Mesendoderm (in vitro differentiated cells): ENCODE measurements at regions not wholly inside any gene's neighbourhood (a gene's known extent, or its start where the extent isn't known, plus 50 kb on each side); places are given as distances from the start of the nearest gene placed in this dataset.

Source experiments
- DNase-seq: peaks from one replicate; pipeline ENCODE4 v3.0.0; 2013
- H2AK5ac ChIP-seq: 2 replicates; pipeline ENCODE4 v1.6.1; 2013; ENCODE audit warnings: low read length, inconsistent platforms
- H2BK120ac ChIP-seq: 2 replicates; pipeline ENCODE4 v1.6.1; 2013; ENCODE audit warnings: low read depth, mild to moderate bottlenecking, low read length, moderate library complexity, mixed read lengths
- H2BK15ac ChIP-seq: replicated peaks from 2 replicates; pipeline ENCODE4 v1.6.1; 2013; ENCODE audit warnings: low read depth, mild to moderate bottlenecking, moderate library complexity
- H2BK5ac ChIP-seq: 2 replicates; pipeline ENCODE4 v1.6.1; 2013; ENCODE audit warnings: low read length, inconsistent platforms
- H3K18ac ChIP-seq: 2 replicates; pipeline ENCODE4 v1.6.1; 2013; ENCODE audit warnings: mild to moderate bottlenecking, low read length, mixed read lengths
- H3K23ac ChIP-seq: one replicate; pipeline ENCODE4 v1.6.1; 2013; ENCODE audit warnings: low read length
- H3K27ac ChIP-seq: 2 replicates; pipeline ENCODE4 v1.5.1; 2013; ENCODE audit warnings: low read depth, mild to moderate bottlenecking, inconsistent platforms, low read length, moderate library complexity
- H3K27me3 ChIP-seq: 2 replicates; pipeline ENCODE4 v1.6.1; 2013; ENCODE audit warnings: low read length, control low read depth, mild to moderate bottlenecking, inconsistent platforms; ENCODE audit not compliant: insufficient read depth, poor library complexity
- H3K36me3 ChIP-seq: 2 replicates; pipeline ENCODE4 v1.6.1; 2013; ENCODE audit warnings: low read length, inconsistent platforms; ENCODE audit not compliant: control insufficient read depth, insufficient read depth
- H3K4ac ChIP-seq: one replicate; pipeline ENCODE4 v1.6.1; 2013; ENCODE audit warnings: low read depth, mild to moderate bottlenecking, low read length, moderate library complexity
- H3K4me1 ChIP-seq: 2 replicates; pipeline ENCODE4 v1.6.1; 2013; ENCODE audit warnings: low read depth, low read length, inconsistent platforms; ENCODE audit not compliant: control insufficient read depth
- H3K4me2 ChIP-seq: 2 replicates; pipeline ENCODE4 v1.6.1; 2013; ENCODE audit warnings: low read length
- H3K4me3 ChIP-seq: 2 replicates; pipeline ENCODE4 v1.5.1; 2013; ENCODE audit warnings: mild to moderate bottlenecking, low read length
- H3K56ac ChIP-seq: one replicate; pipeline ENCODE4 v1.6.1; 2013; ENCODE audit warnings: low read length
- H3K79me1 ChIP-seq: 2 replicates; pipeline ENCODE4 v1.6.1; 2013; ENCODE audit warnings: low read length, inconsistent platforms
- H3K79me2 ChIP-seq: 2 replicates; pipeline ENCODE4 v1.6.1; 2013; ENCODE audit warnings: mild to moderate bottlenecking, low read length; ENCODE audit not compliant: control insufficient read depth, insufficient read depth
- H3K9ac ChIP-seq: 2 replicates; pipeline ENCODE4 v1.6.1; 2013; ENCODE audit warnings: low read length, inconsistent platforms
- H4K5ac ChIP-seq: one replicate; pipeline ENCODE4 v1.6.1; 2013; ENCODE audit warnings: low read length
- H4K8ac ChIP-seq: one replicate; pipeline ENCODE4 v1.6.1; 2013; ENCODE audit warnings: low read depth, mild to moderate bottlenecking, control low read depth, low read length, moderate library complexity
- WGBS: extraction: QIAGEN DNeasy Blood & Tissue Kit; methylation state at CpG from one replicate; pipeline ENCODE4 v1.1.7; 2013; ENCODE audit warnings: low lambda C conversion rate, missing lambda C conversion rate; ENCODE audit not compliant: insufficient coverage; ENCODE audit errors: extremely low coverage; 5-methylcytosine and 5-hydroxymethylcytosine counted together

DNA sequence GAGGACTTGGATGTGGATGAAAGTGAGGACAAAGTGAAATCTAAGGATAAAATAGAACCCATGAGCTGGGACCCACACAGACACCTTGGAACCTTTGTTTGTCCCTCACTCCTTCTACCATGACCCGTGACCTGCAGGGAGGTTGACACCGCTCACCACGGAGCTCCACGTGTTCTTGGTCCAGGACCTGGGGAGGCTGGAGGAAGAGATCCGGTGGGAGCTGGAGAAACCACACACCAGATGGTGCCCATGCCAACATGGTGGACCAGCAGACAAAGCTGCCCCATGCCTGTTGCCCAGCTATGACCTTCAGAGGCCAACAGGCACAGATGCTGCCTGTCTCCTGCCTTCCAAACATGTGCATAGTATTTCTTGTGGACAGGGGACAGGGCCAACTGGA lies 721.9 kb downstream of the PTPRU start:
- H3K56ac ChIP-seq = no peak overlapping the region
- H3K79me1 ChIP-seq = no peaks in the 10 kb centered on the region
- no peak overlapping the region for H3K4ac ChIP-seq
- H3K36me3 ChIP-seq = no peaks in the 10 kb centered on the region
- WGBS = no CpG with 5 or more reads among the region's 5 CpGs
- H3K79me2 ChIP-seq = no peaks in the 10 kb centered on the region
- H3K23ac ChIP-seq = no peak overlapping the region
- H4K5ac ChIP-seq = no peak overlapping the region
- no peak for DNase-seq
- no peak overlapping the region for H3K27ac ChIP-seq
- no peaks in the 10 kb centered on the region for H3K27me3 ChIP-seq
- H4K8ac ChIP-seq = no peak overlapping the region
- peaks cover 8% of the 10 kb centered on the region for H3K4me1 ChIP-seq
- no peak overlapping the region for H2BK15ac ChIP-seq
- no peak overlapping the region for H2BK120ac ChIP-seq
- H3K4me3 ChIP-seq = no peak overlapping the region
- H3K9ac ChIP-seq = no peak overlapping the region
- no peak overlapping the region for H2AK5ac ChIP-seq
- no peak overlapping the region for H3K4me2 ChIP-seq
- no peak overlapping the region for H2BK5ac ChIP-seq
- no peak overlapping the region for H3K18ac ChIP-seq

DNA sequence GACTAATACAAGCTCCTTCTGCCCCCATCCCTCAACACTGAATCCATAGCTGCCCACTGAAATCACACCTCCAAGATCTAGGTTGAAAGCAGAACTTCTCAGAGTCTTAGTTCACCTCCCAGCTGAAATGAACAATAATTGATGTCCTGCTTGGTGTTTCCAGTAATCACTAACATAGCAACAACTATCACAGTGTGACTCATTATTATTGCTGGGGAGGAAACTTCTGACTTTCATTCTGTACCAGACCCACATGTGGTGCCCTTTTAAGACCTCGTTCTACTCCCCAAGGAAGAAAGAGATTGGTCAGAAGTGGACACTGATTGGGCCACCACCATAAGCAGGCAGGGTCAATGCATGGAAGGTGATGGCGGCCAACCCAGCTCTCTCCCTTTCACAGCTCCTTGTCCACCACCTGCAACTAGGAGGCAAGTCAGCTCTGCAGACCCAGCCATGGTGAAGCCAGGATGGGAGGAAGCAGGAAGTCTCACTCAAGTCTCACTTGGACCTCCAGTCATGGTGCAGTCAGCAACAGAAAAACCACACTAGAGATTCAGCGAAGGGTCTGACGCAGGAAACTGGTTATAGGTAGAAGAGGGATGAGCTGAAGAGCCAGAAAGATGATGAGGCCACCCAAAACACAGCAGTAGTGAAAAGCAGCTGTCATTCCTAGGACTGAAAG lies 720.2 kb downstream of the PTPRU start:
- no CpG with 5 or more reads among the region's 4 CpGs for WGBS
- DNase-seq = no peak
- Histone ChIP-seq H3K4me2 (no peak overlapping the region), H3K79me2 (no peaks in the 10 kb centered on the region), H3K9ac (no peak overlapping the region), H3K23ac (no peak overlapping the region), H3K56ac (no peak overlapping the region), H3K4ac (no peak overlapping the region), H3K27ac (no peak overlapping the region), H4K5ac (no peak overlapping the region), H3K36me3 (no peaks in the 10 kb centered on the region), H3K27me3 (no peaks in the 10 kb centered on the region), H3K79me1 (no peaks in the 10 kb centered on the region), H3K4me1 (peaks cover 4% of the 10 kb centered on the region), H4K8ac (no peak overlapping the region), H2BK120ac (no peak overlapping the region), H3K4me3 (no peak overlapping the region), H2AK5ac (no peak overlapping the region), H3K18ac (no peak overlapping the region), H2BK5ac (no peak overlapping the region), H2BK15ac (no peak overlapping the region)

DNA sequence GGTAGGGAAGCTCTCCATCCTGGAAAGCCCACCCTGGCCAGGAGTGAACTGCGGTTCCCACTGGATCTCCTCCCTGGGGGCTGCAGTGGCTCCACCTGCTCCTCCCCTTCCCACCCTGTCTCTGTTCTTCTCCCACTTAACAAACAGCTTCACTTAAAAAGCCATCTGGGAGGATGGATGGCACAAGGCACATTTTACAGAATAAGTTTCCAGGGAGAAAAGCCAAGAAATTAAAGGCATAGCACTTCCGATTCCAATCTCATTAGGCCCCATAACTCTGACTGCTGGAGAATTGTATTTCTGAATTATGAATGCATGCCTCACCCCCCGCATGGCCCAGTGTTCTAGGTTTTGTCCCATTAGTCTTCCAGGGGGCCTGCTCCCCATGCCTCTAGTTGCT lies 718.3 kb downstream of the PTPRU start:
- H3K4me1 ChIP-seq = peaks cover 4% of the 10 kb centered on the region
- no peak overlapping the region for H3K27ac ChIP-seq
- H3K36me3 ChIP-seq = no peaks in the 10 kb centered on the region
- no peak overlapping the region for H2BK120ac ChIP-seq
- H4K5ac ChIP-seq = no peak overlapping the region
- H3K79me1 ChIP-seq = no peaks in the 10 kb centered on the region
- no peak overlapping the region for H3K4ac ChIP-seq
- no peak overlapping the region for H3K23ac ChIP-seq
- H3K56ac ChIP-seq = no peak overlapping the region
- H2BK15ac ChIP-seq = no peak overlapping the region
- no peak overlapping the region for H3K18ac ChIP-seq
- no peak for DNase-seq
- no peak overlapping the region for H3K9ac ChIP-seq
- no peak overlapping the region for H4K8ac ChIP-seq
- H2BK5ac ChIP-seq = no peak overlapping the region
- H3K4me3 ChIP-seq = no peak overlapping the region
- no CpG with 5 or more reads among the region's 3 CpGs for WGBS
- H3K79me2 ChIP-seq = no peaks in the 10 kb centered on the region
- no peak overlapping the region for H2AK5ac ChIP-seq
- no peak overlapping the region for H3K4me2 ChIP-seq
- no peaks in the 10 kb centered on the region for H3K27me3 ChIP-seq

DNA sequence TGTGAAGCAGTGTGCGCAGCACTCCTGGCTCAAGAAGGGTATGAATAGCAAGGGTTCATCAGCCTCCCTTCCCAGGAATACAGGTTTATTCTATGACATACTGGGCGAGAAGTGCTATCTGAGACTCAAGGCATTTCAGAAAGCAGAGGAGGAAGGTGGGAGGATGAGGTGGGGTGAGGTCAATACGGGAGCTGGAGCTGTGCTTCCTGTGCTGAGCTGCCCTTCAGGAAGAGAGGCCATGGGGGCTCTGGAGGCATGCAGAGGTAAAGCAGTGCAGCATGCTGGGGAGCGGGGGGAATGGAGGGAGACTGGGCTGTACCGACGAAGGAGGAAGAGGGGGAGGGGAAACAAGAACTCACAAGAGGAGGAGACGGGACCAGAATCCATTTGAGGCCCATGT lies 717.6 kb downstream of the PTPRU start:
- no peak overlapping the region for H3K27ac ChIP-seq
- no peak overlapping the region for H4K8ac ChIP-seq
- H3K4me3 ChIP-seq = no peak overlapping the region
- WGBS = no CpG with 5 or more reads among the region's 7 CpGs
- H3K9ac ChIP-seq = no peak overlapping the region
- no peak overlapping the region for H2BK5ac ChIP-seq
- no peaks in the 10 kb centered on the region for H3K79me2 ChIP-seq
- H3K36me3 ChIP-seq = no peaks in the 10 kb centered on the region
- H3K4me1 ChIP-seq = peaks cover 4% of the 10 kb centered on the region
- H2BK120ac ChIP-seq = no peak overlapping the region
- H3K4ac ChIP-seq = no peak overlapping the region
- no peaks in the 10 kb centered on the region for H3K79me1 ChIP-seq
- H2AK5ac ChIP-seq = no peak overlapping the region
- no peak overlapping the region for H2BK15ac ChIP-seq
- no peaks in the 10 kb centered on the region for H3K27me3 ChIP-seq
- no peak overlapping the region for H3K18ac ChIP-seq
- H4K5ac ChIP-seq = no peak overlapping the region
- no peak overlapping the region for H3K23ac ChIP-seq
- no peak for DNase-seq
- H3K56ac ChIP-seq = no peak overlapping the region
- no peak overlapping the region for H3K4me2 ChIP-seq

DNA sequence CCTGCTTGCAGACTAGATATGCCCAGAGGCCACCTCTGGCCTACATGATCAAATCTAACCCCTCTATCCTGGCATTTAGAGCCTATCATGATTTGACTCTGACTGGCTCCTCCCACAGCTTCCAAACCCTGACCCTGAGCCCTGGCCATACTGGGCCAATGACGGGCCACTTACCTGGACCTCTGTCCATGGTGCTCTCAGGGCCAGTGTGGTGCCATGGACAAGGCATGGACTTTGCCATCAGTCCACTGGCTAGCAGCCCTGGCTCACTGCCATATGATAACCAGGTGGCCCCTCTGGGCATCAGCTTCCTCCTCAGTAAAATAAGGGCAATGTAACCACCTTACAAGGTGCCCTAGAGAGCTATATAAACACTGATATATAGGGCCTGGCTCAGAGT lies 713.4 kb downstream of the PTPRU start:
- Histone ChIP-seq H3K4me2 (no peak overlapping the region), H2AK5ac (no peak overlapping the region), H3K36me3 (no peaks in the 10 kb centered on the region), H3K79me1 (no peaks in the 10 kb centered on the region), H3K4me3 (no peak overlapping the region), H2BK5ac (no peak overlapping the region), H2BK15ac (no peak overlapping the region), H3K23ac (no peak overlapping the region), H3K18ac (no peak overlapping the region), H3K79me2 (no peaks in the 10 kb centered on the region), H4K8ac (no peak overlapping the region), H3K27ac (no peak overlapping the region), H3K56ac (no peak overlapping the region), H2BK120ac (no peak overlapping the region), H3K27me3 (no peaks in the 10 kb centered on the region), H4K5ac (no peak overlapping the region), H3K4me1 (peaks cover 12% of the 10 kb centered on the region), H3K9ac (no peak overlapping the region), H3K4ac (no peak overlapping the region)
- no peak for DNase-seq
- no CpG with 5 or more reads among the region's 1 CpG for WGBS

DNA sequence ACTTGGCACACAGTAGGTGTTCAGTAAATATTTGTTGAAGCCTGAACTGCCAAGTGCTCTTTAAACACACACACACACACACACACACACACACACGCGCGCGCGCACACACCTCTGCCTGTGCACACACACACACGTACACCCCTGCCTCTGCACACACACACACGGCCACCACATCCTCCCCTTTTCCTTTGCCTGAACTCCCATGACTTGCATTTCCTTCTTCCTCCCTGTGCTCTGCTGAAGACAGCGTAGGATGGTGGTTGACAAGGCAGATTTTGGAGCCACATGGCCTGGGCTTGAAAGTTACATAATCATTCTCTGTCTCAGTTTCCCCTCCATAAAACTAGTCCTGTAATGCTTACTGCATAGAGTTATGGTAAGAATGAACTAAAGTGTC lies 712.3 kb downstream of the PTPRU start:
- Histone ChIP-seq H4K5ac (no peak overlapping the region), H3K4ac (no peak overlapping the region), H3K79me2 (no peaks in the 10 kb centered on the region), H2AK5ac (no peak overlapping the region), H3K36me3 (no peaks in the 10 kb centered on the region), H3K4me3 (no peak overlapping the region), H3K27me3 (no peaks in the 10 kb centered on the region), H2BK5ac (no peak overlapping the region), H3K9ac (no peak overlapping the region), H3K56ac (no peak overlapping the region), H3K27ac (no peak overlapping the region), H2BK15ac (no peak overlapping the region), H3K4me2 (no peak overlapping the region), H3K18ac (no peak overlapping the region), H3K79me1 (no peaks in the 10 kb centered on the region), H3K23ac (no peak overlapping the region), H3K4me1 (peaks cover 8% of the 10 kb centered on the region), H2BK120ac (no peak overlapping the region), H4K8ac (no peak overlapping the region)
- no peak for DNase-seq
- no CpG with 5 or more reads among the region's 8 CpGs for WGBS
